NT2/D1 (cell line): ENCODE measurements at regions not wholly inside any gene's neighbourhood (a gene's known extent, or its start where the extent isn't known, plus 50 kb on each side); places are given as distances from the start of the nearest gene placed in this dataset.

Experiments
- SUZ12 ChIP-seq: IDR thresholded peaks from 2 replicates; pipeline ENCODE4 v1.6.1; 2011; ENCODE audit not compliant: insufficient read length, insufficient read depth; ENCODE audit errors: extremely low read depth
- YY1 ChIP-seq: IDR thresholded peaks from 2 replicates; pipeline ENCODE4 v1.6.1; 2011; ENCODE audit not compliant: insufficient read length, insufficient read depth
- ZNF274 ChIP-seq: IDR thresholded peaks from 2 replicates; pipeline ENCODE4 v1.6.1; 2011; ENCODE audit warnings: mild to moderate bottlenecking, low read depth, low read length

- no peak for TF ChIP-seq YY1
- TF ChIP-seq ZNF274: no peak
- no peak for TF ChIP-seq SUZ12
Observed at GRCh38 chr5:167785901-167786300, 505.5 kb upstream of the WWC1 start.
